ENCODE measurements at regions not wholly inside any gene's neighbourhood (a gene's known extent, or its start where the extent isn't known, plus 50 kb on each side); places are given as distances from the start of the nearest gene placed in this dataset.

GRCh38 chr13:40119852-40120251, 464.4 kb downstream of the COG6 start:
- Histone ChIP-seq H4K20me1 (ENCODE audit: control insufficient read depth, insufficient read depth, low read depth, low read length) (no peaks in the 10 kb centered on the region), H3K27ac (ENCODE audit: low read depth, low read length) (no peak overlapping the region), H3K4me1 (ENCODE audit: control insufficient read depth, low read length) (peaks cover 38% of the 10 kb centered on the region), H3F3A (ENCODE audit: control insufficient read depth, insufficient read depth) (peaks cover 1% of the 10 kb centered on the region), H3K4me2 (ENCODE audit: low read length) (no peak overlapping the region), H3K9me2 (replicated peaks; ENCODE audit: control insufficient read depth, low read length) (no peaks in the 10 kb centered on the region), H3K4me3 (ENCODE audit: low read length) (no peak overlapping the region), H3K27me3 (ENCODE audit: control insufficient read depth, low read length) (no peaks in the 10 kb centered on the region), H3K9me3 (ENCODE audit: control insufficient read depth, insufficient read depth, low read length) (peaks cover 9% of the 10 kb centered on the region; the same call in 1 of the 2 replicates), H3K79me2 (ENCODE audit: control insufficient read depth, low read length) (no peaks in the 10 kb centered on the region), H3K36me3 (ENCODE audit: control insufficient read depth, low read length) (peaks cover 3% of the 10 kb centered on the region)
- TF ChIP-seq CTCF (IDR thresholded peaks at IDR 0.05; ENCODE audit: low read depth, low read length, poor library complexity, severe bottlenecking) (no peak), EZH2phosphoT487 (IDR thresholded peaks at IDR 0.05; ENCODE audit: borderline replicate concordance, low read length) (no peak)

- no peaks in the 10 kb centered on the region for H4K20me1 ChIP-seq (ENCODE audit: control insufficient read depth, insufficient read depth, low read depth, low read length)
- H3K27me3 ChIP-seq (ENCODE audit: control insufficient read depth, low read length): no peaks in the 10 kb centered on the region
- peaks cover 43% of the 10 kb centered on the region for H3K4me1 ChIP-seq (ENCODE audit: control insufficient read depth, low read length)
- no peak overlapping the region for H3K4me3 ChIP-seq (ENCODE audit: low read length)
- TF ChIP-seq EZH2phosphoT487 (IDR thresholded peaks at IDR 0.05; ENCODE audit: borderline replicate concordance, low read length) (no peak), CTCF (IDR thresholded peaks at IDR 0.05; ENCODE audit: low read depth, low read length, poor library complexity, severe bottlenecking) (no peak)
- no peaks in the 10 kb centered on the region for H3K9me2 ChIP-seq (replicated peaks; ENCODE audit: control insufficient read depth, low read length)
- H3K36me3 ChIP-seq (ENCODE audit: control insufficient read depth, low read length): peaks cover 3% of the 10 kb centered on the region
- peaks cover 9% of the 10 kb centered on the region; the same call in 1 of the 2 replicates for H3K9me3 ChIP-seq (ENCODE audit: control insufficient read depth, insufficient read depth, low read length)
- H3K79me2 ChIP-seq (ENCODE audit: control insufficient read depth, low read length): no peaks in the 10 kb centered on the region
- peaks cover 6% of the 10 kb centered on the region for H3F3A ChIP-seq (ENCODE audit: control insufficient read depth, insufficient read depth)
- H3K4me2 ChIP-seq (ENCODE audit: low read length): no peak overlapping the region
- H3K27ac ChIP-seq (ENCODE audit: low read depth, low read length): no peak overlapping the region
Measured at GRCh38 chr13:40120288-40120687, 464.8 kb downstream of the COG6 start.

GRCh38 chr13:40120781-40121180, 465.3 kb downstream of the COG6 start:
- Histone ChIP-seq H3K9me2 (replicated peaks; ENCODE audit: control insufficient read depth, low read length) (no peaks in the 10 kb centered on the region), H3K4me2 (ENCODE audit: low read length) (no peak overlapping the region), H3K9me3 (ENCODE audit: control insufficient read depth, insufficient read depth, low read length) (peaks cover 9% of the 10 kb centered on the region; the same call in 1 of the 2 replicates), H3K4me1 (ENCODE audit: control insufficient read depth, low read length) (peaks cover 48% of the 10 kb centered on the region), H3K4me3 (ENCODE audit: low read length) (no peak overlapping the region), H3F3A (ENCODE audit: control insufficient read depth, insufficient read depth) (peaks cover 11% of the 10 kb centered on the region), H4K20me1 (ENCODE audit: control insufficient read depth, insufficient read depth, low read depth, low read length) (no peaks in the 10 kb centered on the region), H3K79me2 (ENCODE audit: control insufficient read depth, low read length) (no peaks in the 10 kb centered on the region), H3K27me3 (ENCODE audit: control insufficient read depth, low read length) (no peaks in the 10 kb centered on the region), H3K36me3 (ENCODE audit: control insufficient read depth, low read length) (peaks cover 3% of the 10 kb centered on the region), H3K27ac (ENCODE audit: low read depth, low read length) (no peak overlapping the region)
- TF ChIP-seq EZH2phosphoT487 (IDR thresholded peaks at IDR 0.05; ENCODE audit: borderline replicate concordance, low read length) (no peak), CTCF (IDR thresholded peaks at IDR 0.05; ENCODE audit: low read depth, low read length, poor library complexity, severe bottlenecking) (no peak)
